CD4-positive, alpha-beta T cell treated with Interferon alpha-2 for 1 hour (primary cell): ENCODE measurements at regions not wholly inside any gene's neighbourhood (a gene's known extent, or its start where the extent isn't known, plus 50 kb on each side); places are given as distances from the start of the nearest gene placed in this dataset.
"Not testable (repeated sequence)": the region's sequence is repeated elsewhere in the genome, so short reads cannot be mapped to it uniquely, and the experiment has no call there.

ENCODE experiments used
- DNase-seq, 2 donors: peaks; one replicate each; pipeline ENCODE4 v3.0.0-alpha.2; 2020 to 2022

DNA sequence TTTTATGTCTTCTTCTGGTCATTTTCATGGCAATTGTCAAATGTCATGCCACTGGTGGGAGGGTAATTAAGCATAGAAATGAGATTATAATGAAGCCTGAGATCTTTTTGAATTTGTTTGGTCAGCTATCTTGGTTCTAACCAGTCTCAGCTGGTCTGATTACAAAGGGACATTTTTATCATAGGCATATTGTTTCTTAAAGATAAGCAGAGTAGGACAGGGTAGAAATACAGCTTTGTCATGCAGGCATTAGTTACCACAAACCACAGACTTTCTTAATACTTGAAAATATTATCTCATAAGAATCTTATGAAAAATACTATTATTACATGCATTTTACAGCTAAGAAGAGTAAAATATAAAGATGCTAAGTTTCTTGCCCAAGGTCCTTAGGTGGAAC, 1761.5 kb downstream of the PCDH9 start:
- no peak for DNase-seq

GRCh38 chr13:65461590-65461989, 1768.5 kb downstream of the PCDH9 start:
- no peak for DNase-seq

DNA sequence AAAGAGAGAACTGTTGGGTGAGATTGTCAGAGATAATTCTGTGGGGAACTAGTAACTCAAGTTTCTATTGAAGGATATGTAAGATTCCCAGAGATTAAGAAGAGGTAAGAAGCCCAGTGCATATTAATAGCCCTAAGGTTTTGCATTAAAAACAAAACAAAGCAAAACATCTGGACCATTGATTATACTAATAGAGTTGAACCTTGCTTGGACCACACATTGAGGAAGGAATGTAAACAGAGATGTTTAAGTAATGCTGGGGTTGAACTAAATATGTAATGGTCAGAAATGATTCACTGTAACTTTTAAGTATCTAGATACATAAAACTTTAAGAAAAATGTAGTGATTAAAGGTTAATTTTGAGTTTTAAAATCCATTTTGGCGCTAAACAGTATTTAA, 1770.0 kb downstream of the PCDH9 start:
- DNase-seq = no peak

- DNase-seq = no peak
Observed at GRCh38 chr13:65456150-65456912, 1773.8 kb downstream of the PCDH9 start.

DNA sequence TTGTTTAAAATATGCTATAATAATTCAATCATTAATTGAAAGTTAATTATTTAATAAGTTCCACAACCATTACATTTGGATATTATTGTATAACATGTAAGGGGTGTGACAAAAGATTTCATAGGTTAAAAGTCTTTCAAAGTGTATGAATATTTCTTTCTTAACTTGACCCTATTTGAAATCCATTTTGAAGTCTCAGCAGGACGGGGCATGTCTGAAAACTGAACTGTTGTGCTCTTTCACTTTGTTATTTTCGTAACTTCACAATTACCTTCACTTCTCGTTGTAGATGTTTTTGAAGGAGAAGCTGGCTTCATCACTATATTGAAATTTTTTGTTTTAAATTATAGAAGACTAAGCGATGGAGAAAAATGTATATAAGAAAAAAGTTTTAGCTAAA, 1775.7 kb downstream of the PCDH9 start:
- DNase-seq = no peak

- no peak for DNase-seq
Observed at GRCh38 chr13:65453982-65454381, 1776.2 kb downstream of the PCDH9 start.

- DNase-seq = no peak
Observed at GRCh38 chr13:65445340-65445739, 1784.8 kb downstream of the PCDH9 start.

GRCh38 chr13:65435590-65435989, 1794.5 kb downstream of the PCDH9 start:
- no peak for DNase-seq

GRCh38 chr13:65417953-65418352, 1812.2 kb downstream of the PCDH9 start:
- no peak for DNase-seq

DNA sequence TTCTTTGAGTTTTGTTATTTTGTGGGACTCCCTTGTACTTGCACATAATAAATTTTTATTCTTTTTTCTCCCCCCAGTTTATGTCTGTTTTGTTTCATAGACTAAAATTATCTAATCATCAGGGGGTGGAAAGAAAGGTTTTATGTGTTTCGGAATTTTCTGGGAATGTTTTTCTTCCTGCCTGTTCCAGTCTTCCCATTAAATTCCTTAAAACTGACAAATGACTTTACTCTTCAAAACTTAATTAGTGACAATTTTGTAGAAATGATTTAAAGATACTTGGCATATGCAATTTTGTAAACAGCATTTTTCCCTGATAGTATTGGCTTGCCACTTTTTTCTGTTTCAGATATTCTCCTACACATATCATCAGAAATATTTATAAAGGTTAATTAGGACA, 1813.4 kb downstream of the PCDH9 start:
- no peak for DNase-seq

GRCh38 chr13:65414187-65414586, 1815.9 kb downstream of the PCDH9 start:
- DNase-seq = no peak

GRCh38 chr13:65411521-65411920, 1818.6 kb downstream of the PCDH9 start:
- no peak for DNase-seq

- no peak for DNase-seq
Observed at GRCh38 chr13:65410791-65411190, 1819.3 kb downstream of the PCDH9 start.

DNA sequence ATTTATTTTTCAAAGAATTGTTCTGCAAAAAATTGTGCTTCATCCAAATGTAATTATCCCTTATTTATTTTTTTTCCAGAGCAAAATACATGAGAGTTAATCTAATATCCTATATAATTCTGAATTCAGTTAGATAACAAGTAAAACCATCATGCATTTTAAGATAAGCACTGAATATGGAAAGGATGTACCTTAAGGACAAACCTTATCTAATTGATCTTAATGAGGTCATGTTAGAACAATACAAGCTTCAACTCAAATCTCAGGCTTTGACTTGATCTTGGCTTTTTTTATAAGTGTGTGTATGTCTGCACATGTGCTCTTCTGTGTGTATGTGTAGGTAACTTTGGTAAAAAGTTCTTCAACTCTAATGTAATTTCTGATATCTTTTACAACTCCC, 1828.8 kb downstream of the PCDH9 start:
- no peak for DNase-seq

DNA sequence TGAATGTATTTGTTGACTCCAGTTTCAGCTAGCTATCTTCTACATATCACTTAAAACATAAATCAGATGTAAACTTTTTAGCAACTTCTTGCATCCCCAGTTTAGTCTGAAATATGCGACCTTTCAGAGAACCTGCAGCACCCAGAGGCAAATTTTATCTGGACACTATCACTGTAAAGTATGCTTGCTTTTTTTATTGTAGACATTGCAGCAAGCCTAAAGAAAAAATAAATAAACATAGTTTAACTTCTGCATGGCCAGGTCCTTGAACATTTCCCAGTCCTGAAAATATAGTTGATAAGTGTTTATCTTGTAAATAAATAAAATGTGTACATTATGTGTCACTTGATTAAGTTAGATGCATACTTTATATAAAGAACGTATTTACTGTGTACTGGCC, 1829.4 kb downstream of the PCDH9 start:
- DNase-seq = no peak

DNA sequence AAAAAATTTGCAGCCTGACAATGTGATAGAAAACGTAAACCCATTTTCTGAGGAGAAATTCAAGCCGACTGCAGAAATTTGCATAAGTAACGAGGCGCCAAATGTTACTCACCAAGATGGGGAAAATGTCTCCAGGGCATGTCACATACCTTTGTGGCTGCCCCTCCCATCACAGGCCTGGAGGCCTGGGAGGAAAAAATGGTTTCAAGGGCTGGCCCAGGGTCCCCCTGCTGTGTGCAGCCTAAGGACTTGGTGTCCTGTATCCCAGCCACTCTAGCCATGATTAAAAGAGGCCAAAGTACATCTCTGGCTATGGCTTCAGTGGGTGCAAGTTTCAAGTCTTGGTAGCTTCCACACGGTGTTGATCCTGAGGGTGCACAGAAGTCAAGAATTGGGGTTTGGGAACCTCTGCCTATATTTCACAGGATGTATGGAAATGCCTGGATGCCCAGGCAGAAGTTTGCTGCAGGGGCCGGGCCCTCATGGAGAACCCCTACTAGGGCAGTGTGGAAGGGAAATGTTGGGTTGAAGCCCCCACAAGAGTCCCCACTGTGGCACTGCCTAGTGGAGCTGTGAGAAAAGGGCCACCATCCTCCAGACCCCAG, 1842.3 kb downstream of the PCDH9 start:
- no peak for DNase-seq

DNA sequence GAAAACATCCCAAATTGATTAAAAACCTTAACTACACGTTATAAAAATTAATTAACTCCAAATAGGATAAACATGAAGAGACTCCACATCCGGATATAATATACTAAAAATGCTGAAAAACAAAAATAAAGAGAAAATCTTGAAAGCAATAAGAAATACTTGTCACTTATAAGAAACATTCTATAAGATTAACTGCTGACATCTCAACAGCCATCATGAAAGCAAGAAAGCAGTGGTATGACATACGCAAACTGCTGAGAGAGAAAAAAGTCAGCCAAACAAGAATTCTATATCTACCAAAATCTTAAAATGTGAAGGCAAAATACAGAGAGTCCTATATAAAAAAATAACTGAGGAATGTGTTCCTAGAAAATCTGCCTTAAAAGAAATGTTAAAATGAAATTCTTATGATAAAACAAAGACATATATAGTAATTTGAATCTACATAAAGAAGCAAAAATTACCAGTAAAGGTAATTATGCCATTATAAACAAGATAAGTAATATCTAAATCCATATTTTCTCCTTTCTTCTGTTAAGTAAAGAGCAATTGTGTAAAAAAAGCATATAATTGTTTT, 1851.1 kb downstream of the PCDH9 start:
- DNase-seq = no peak

DNA sequence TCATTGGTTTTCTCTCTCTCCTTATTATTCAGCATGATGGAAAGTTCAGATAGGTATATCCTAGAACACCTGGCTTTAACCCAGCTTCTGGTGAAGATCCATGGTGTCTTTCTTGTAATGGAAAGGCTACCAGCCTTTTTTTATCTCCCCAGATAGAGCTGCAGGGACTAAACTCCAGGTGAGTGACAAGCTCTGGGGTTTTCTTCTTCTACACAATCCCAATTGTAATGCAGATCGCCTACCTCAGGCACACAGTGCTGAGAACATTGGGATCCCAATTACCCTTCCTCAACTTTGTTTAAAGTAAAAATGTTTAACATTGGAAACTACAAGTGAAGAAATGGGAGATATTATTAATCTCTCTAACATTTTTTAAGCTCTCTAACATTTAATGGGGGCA, 1851.7 kb downstream of the PCDH9 start:
- no peak for DNase-seq

GRCh38 chr13:65368832-65369231, 1861.3 kb downstream of the PCDH9 start:
- no peak for DNase-seq

GRCh38 chr13:65353951-65354350, 1876.2 kb downstream of the PCDH9 start:
- no peak for DNase-seq

GRCh38 chr13:65353150-65353549, 1877.0 kb downstream of the PCDH9 start:
- DNase-seq = not testable (repeated sequence)

GRCh38 chr13:65347420-65348030, 1882.6 kb downstream of the PCDH9 start:
- DNase-seq = no peak

DNA sequence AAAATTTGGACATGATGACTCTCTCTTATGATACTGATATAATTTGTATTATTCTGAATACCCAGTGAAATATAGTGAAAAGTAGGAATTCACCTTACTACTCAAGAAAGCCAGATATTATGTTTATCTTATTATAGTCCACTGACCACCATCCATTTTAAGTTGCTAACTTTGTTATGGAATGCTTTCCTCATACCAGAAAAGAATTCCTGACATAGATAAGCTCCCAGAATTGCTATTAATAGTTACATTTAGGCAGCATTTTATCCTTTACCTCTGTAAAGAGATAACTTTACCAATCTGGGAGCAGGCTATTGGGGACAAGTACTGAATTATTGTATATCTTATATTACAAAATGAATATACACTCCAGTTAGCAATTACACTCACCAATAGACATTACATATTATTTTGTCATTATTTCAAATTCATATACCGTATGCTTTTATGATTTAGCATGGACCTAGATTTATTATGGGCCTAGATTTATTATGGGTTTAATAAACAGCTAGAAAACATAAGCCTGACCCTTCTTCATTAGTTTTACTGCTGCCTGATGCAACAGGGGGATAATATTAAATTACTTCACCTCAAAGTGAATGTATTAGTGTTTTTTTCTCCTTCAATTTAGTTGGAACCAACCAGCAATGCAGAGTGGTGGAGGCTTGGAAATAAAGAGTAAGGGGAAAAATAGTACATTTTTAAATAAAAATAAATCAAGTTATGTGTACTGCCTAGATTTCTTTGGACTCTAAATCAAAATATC, 1886.1 kb downstream of the PCDH9 start:
- no peak for DNase-seq
